ENCODE measurements at regions not wholly inside any gene's neighbourhood (a gene's known extent, or its start where the extent isn't known, plus 50 kb on each side); places are given as distances from the start of the nearest gene placed in this dataset.

DNA sequence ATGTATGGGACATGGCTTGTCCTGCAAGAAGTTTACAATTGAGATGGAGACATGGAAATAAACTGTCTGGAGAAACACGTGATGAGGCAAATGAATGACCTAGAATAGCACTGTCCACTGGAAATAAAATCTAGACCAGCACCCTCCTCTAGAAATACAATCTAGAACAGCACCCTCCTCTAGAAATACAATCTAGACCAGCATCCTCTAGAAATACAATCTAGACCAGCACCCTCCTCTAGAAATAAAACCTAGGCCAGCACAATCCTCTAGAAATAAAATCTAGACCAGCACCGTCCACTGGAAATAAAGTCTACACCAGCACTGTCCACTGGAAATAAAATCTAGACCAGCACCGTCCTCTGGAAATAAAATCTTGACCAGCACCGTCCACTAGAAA, 69.2 kb upstream of the RFLNA start (continued):
- TF ChIP-seq SAP30 (IDR thresholded peaks at IDR 0.05; ENCODE audit: insufficient read depth, insufficient replicate concordance, low read length): no peak
